ENCODE measurements at regions not wholly inside any gene's neighbourhood (a gene's known extent, or its start where the extent isn't known, plus 50 kb on each side); places are given as distances from the start of the nearest gene placed in this dataset.
"Not testable (repeated sequence)": the region's sequence is repeated elsewhere in the genome, so short reads cannot be mapped to it uniquely, and the experiment has no call there.

DNA sequence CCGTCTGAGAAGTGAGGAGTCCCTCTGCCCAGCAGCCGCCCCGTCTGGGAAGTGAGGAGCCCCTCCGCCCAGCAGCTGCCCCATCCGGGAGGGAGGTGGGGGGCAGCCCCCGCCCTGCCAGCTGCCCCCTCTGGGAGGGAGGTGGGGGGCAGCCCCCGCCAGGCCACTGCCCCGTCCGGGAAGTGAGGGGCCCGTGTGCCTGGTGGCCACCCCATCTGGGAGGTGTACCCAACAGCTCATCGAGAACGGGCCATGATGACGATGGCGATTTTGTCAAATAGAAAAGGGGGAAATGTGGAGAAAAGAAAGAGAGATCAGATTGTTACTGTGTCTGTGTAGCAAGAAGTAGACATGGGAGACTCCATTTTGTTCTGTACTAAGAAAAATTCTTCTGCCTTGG lies 208.8 kb downstream of the KDM5D start:
- not testable (repeated sequence) for H3K36me3 ChIP-seq (ENCODE audit: insufficient read depth, low read length); H3K79me2 ChIP-seq (ENCODE audit: control insufficient read depth, insufficient read depth, low read length, unreplicated experiment); H3K4me1 ChIP-seq (ENCODE audit: control insufficient read depth, insufficient read depth, low read length, unreplicated experiment); H2AFZ ChIP-seq (ENCODE audit: low read length, unreplicated experiment); H3K27ac ChIP-seq (ENCODE audit: low read depth, low read length); H3K27me3 ChIP-seq (ENCODE audit: insufficient read depth, low read length); H3K4me3 ChIP-seq (ENCODE audit: low read depth, low read length)

DNA sequence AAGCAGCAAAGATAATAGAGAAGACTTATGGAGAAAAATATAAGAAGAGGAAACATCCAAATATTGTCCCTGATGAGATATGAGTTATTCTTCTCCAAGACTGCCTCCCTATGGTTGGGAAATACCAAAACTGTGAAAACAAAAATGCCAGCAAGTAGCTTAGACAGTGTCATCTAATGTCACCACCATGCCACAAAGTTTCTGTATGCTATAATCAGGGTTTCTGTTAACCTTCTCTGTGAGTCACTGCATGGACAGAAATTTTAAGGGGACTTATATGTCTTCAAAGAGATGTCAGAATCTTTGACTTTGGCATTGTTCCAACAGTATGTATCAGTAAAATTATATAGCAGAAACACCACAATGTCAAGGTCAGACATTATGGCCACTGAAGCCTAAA lies 222.6 kb downstream of the KDM5D start:
- no peaks in the 10 kb centered on the region for H3K36me3 ChIP-seq (ENCODE audit: insufficient read depth, low read length)
- H2AFZ ChIP-seq (ENCODE audit: low read length, unreplicated experiment): no peak overlapping the region
- H3K4me1 ChIP-seq (ENCODE audit: control insufficient read depth, insufficient read depth, low read length, unreplicated experiment): no peaks in the 10 kb centered on the region
- H3K27ac ChIP-seq (ENCODE audit: low read depth, low read length): no peak overlapping the region
- H3K27me3 ChIP-seq (ENCODE audit: insufficient read depth, low read length): no peaks in the 10 kb centered on the region
- H3K4me3 ChIP-seq (ENCODE audit: low read depth, low read length): no peak overlapping the region
- no peaks in the 10 kb centered on the region for H3K79me2 ChIP-seq (ENCODE audit: control insufficient read depth, insufficient read depth, low read length, unreplicated experiment)

DNA sequence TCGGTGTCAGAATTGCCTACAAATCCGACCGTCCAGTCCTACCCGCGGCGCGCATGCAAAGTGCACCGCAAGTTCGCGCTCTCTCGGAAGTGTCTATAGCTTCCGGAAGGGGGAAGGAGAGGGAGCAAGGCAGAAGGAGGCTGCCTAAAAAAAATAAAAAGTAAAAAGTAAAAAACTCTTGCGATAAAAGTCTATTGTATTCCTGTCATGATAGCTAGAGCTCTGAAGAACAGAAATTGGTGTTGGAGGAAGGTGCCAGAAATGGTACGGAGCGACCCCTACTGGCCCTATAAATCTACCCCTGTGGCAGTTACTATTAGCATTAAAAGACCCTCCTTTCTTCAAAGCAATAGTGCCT lies 241.5 kb downstream of the KDM5D start:
- Histone ChIP-seq H3K4me3 (ENCODE audit: low read depth, low read length) (no peak overlapping the region), H3K4me1 (ENCODE audit: control insufficient read depth, insufficient read depth, low read length, unreplicated experiment) (no peaks in the 10 kb centered on the region), H3K79me2 (ENCODE audit: control insufficient read depth, insufficient read depth, low read length, unreplicated experiment) (no peaks in the 10 kb centered on the region), H3K27ac (ENCODE audit: low read depth, low read length) (no peak overlapping the region), H3K27me3 (ENCODE audit: insufficient read depth, low read length) (0 out of 2 replicates have a peak, but pooled peaks cover 6% of the 10 kb centered on the region), H3K36me3 (ENCODE audit: insufficient read depth, low read length) (no peaks in the 10 kb centered on the region), H2AFZ (ENCODE audit: low read length, unreplicated experiment) (no peak overlapping the region)

DNA sequence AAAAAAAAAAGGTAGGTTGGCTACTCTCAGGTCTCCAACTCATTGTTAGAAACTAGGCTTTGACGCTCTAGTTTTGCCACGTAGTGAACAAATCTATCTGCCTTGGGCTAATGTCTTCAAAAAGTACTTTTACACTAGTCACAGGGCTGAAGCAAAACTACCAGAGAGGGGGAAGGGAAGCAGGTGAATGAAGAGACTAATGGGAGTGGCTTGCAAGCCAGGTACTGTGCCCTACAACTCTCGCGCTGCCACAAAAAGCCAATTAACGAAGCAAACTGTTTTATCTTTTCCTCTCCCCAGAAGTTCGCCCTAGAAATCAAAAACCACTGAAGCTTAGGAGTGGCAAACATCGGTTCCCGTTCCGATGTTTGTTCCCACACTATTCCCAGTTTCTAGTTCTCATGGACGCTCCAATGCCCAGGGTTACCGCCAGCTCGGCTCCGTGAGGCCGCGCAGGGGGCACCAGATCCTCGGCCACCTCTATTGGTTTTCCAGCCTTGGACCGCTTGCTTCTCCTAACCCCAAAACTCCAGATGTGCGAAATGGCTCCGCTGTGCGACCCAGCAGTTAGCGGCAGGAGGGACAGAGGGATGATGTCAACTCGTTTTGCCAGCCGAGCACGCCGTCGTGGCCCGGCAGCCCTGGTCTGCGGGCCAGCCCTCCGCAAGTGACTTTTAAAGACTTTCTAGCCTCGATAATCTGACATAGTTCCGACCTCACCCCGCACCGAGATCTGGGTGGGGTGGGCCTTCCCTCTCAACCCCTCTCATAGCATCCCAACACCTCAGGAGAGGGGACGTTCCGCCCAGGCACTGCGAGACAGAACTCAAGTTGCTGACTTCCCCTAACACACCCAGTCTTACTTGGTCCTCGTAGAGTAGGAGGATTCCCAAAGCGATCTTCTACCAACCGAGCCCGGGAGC lies 242.1 kb downstream of the KDM5D start:
- Histone ChIP-seq H3K4me1 (ENCODE audit: control insufficient read depth, insufficient read depth, low read length, unreplicated experiment) (no peaks in the 10 kb centered on the region), H3K79me2 (ENCODE audit: control insufficient read depth, insufficient read depth, low read length, unreplicated experiment) (no peaks in the 10 kb centered on the region), H3K36me3 (ENCODE audit: insufficient read depth, low read length) (no peaks in the 10 kb centered on the region), H3K27ac (ENCODE audit: low read depth, low read length) (no peak overlapping the region), H3K4me3 (ENCODE audit: low read depth, low read length) (no peak overlapping the region), H3K27me3 (ENCODE audit: insufficient read depth, low read length) (0 out of 2 replicates have a peak, but pooled peaks cover 6% of the 10 kb centered on the region), H2AFZ (ENCODE audit: low read length, unreplicated experiment) (no peak overlapping the region)

GRCh38 chrY:19498556-19498955 lies 246.0 kb downstream of the KDM5D start:
- no peak overlapping the region for H3K27ac ChIP-seq (ENCODE audit: low read depth, low read length)
- 0 out of 2 replicates have a peak, but pooled peaks cover 6% of the 10 kb centered on the region for H3K27me3 ChIP-seq (ENCODE audit: insufficient read depth, low read length)
- no peak overlapping the region for H3K4me3 ChIP-seq (ENCODE audit: low read depth, low read length)
- H3K79me2 ChIP-seq (ENCODE audit: control insufficient read depth, insufficient read depth, low read length, unreplicated experiment): no peaks in the 10 kb centered on the region
- no peak overlapping the region for H2AFZ ChIP-seq (ENCODE audit: low read length, unreplicated experiment)
- no peaks in the 10 kb centered on the region for H3K36me3 ChIP-seq (ENCODE audit: insufficient read depth, low read length)
- H3K4me1 ChIP-seq (ENCODE audit: control insufficient read depth, insufficient read depth, low read length, unreplicated experiment): no peaks in the 10 kb centered on the region

- no peaks in the 10 kb centered on the region for H3K79me2 ChIP-seq (ENCODE audit: control insufficient read depth, insufficient read depth, low read length, unreplicated experiment)
- H3K27me3 ChIP-seq (ENCODE audit: insufficient read depth, low read length): no peaks in the 10 kb centered on the region
- no peak overlapping the region for H3K27ac ChIP-seq (ENCODE audit: low read depth, low read length)
- H2AFZ ChIP-seq (ENCODE audit: low read length, unreplicated experiment): no peak overlapping the region
- H3K4me3 ChIP-seq (ENCODE audit: low read depth, low read length): no peak overlapping the region
- H3K36me3 ChIP-seq (ENCODE audit: insufficient read depth, low read length): no peaks in the 10 kb centered on the region
- no peaks in the 10 kb centered on the region for H3K4me1 ChIP-seq (ENCODE audit: control insufficient read depth, insufficient read depth, low read length, unreplicated experiment)
Measured at GRCh38 chrY:19487494-19487893, 257.0 kb downstream of the KDM5D start.

GRCh38 chrY:19484997-19485396 lies 259.5 kb downstream of the KDM5D start:
- Histone ChIP-seq H3K27me3 (ENCODE audit: insufficient read depth, low read length) (no peaks in the 10 kb centered on the region), H3K4me1 (ENCODE audit: control insufficient read depth, insufficient read depth, low read length, unreplicated experiment) (no peaks in the 10 kb centered on the region), H2AFZ (ENCODE audit: low read length, unreplicated experiment) (no peak overlapping the region), H3K4me3 (ENCODE audit: low read depth, low read length) (no peak overlapping the region), H3K79me2 (ENCODE audit: control insufficient read depth, insufficient read depth, low read length, unreplicated experiment) (no peaks in the 10 kb centered on the region), H3K27ac (ENCODE audit: low read depth, low read length) (no peak overlapping the region), H3K36me3 (ENCODE audit: insufficient read depth, low read length) (no peaks in the 10 kb centered on the region)

DNA sequence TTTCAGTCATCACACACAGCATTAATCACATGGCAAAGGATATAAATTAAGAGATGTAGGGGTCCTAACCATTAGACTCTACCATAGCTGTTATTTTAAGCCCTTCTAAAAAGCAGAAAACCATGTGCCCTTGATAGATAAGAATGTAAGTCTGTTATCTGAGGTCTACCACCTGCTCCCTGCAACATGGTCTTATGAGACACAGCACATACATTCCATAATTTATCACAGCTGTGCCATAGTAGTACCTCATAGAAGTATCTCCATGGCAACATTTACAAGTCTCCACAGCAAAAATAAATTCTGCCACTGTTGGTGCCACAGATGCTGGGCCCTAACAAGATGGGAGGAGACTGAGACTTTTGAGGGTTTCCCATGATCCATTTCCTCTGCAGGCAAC lies 265.4 kb downstream of the KDM5D start:
- Histone ChIP-seq H3K36me3 (ENCODE audit: insufficient read depth, low read length) (no peaks in the 10 kb centered on the region), H3K27me3 (ENCODE audit: insufficient read depth, low read length) (no peaks in the 10 kb centered on the region), H3K27ac (ENCODE audit: low read depth, low read length) (no peak overlapping the region), H3K4me1 (ENCODE audit: control insufficient read depth, insufficient read depth, low read length, unreplicated experiment) (no peaks in the 10 kb centered on the region), H2AFZ (ENCODE audit: low read length, unreplicated experiment) (no peak overlapping the region), H3K79me2 (ENCODE audit: control insufficient read depth, insufficient read depth, low read length, unreplicated experiment) (no peaks in the 10 kb centered on the region), H3K4me3 (ENCODE audit: low read depth, low read length) (no peak overlapping the region)

- Histone ChIP-seq H3K4me3 (ENCODE audit: low read depth, low read length) (no peak overlapping the region), H3K36me3 (ENCODE audit: insufficient read depth, low read length) (no peaks in the 10 kb centered on the region), H3K79me2 (ENCODE audit: control insufficient read depth, insufficient read depth, low read length, unreplicated experiment) (no peaks in the 10 kb centered on the region), H3K27ac (ENCODE audit: low read depth, low read length) (no peak overlapping the region), H3K27me3 (ENCODE audit: insufficient read depth, low read length) (no peaks in the 10 kb centered on the region), H2AFZ (ENCODE audit: low read length, unreplicated experiment) (no peak overlapping the region), H3K4me1 (ENCODE audit: control insufficient read depth, insufficient read depth, low read length, unreplicated experiment) (no peaks in the 10 kb centered on the region)
Measured at GRCh38 chrY:19477959-19478358, 266.6 kb downstream of the KDM5D start.

DNA sequence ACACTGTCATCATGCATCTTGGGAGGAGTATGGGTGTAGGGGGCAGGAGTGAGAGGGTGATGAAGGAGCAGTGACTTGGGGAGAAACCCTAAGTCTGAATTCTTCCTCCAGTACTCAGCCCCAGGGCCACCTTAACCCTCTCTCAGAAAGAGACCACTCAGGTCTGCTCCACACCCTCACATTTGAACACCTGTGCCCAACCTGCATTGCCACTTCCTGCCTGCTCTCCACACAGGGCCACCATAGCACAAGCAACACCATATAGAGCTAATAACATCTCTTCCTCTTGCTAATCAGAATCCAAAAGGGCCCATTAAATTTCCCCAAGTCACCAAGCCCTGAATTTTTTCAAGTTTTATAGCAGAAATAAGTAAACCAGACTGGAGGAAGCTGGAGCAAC lies 278.7 kb downstream of the KDM5D start:
- Histone ChIP-seq H3K27ac (ENCODE audit: low read depth, low read length) (no peak overlapping the region), H2AFZ (ENCODE audit: low read length, unreplicated experiment) (no peak overlapping the region), H3K79me2 (ENCODE audit: control insufficient read depth, insufficient read depth, low read length, unreplicated experiment) (no peaks in the 10 kb centered on the region), H3K27me3 (ENCODE audit: insufficient read depth, low read length) (no peaks in the 10 kb centered on the region), H3K36me3 (ENCODE audit: insufficient read depth, low read length) (no peaks in the 10 kb centered on the region), H3K4me3 (ENCODE audit: low read depth, low read length) (no peak overlapping the region), H3K4me1 (ENCODE audit: control insufficient read depth, insufficient read depth, low read length, unreplicated experiment) (no peaks in the 10 kb centered on the region)

DNA sequence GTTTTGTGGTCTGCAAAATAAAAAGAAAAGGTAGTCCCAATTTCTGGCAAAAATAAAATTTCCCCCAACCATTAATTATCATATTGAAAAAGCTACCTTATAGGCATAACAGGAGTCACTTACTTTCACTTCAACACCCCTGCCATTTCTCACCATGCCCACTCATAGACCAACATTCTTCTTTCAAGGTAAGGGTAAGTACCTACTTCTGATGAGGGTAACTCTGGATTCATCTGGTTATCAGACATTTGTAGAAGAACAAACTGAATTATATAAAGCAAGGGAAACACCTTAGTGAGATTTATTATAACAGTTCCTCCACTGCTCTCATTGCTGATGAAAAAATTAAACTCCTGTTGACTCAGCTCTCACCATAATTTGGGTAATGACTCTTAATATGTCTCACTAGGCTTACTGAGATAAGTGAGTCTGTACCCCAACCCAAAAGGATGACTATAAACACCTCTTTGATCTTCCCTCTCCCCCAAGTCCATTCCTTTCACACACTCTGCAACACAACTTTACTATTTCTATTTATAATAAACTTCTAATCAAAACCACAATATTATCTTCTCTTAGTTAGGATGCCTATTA lies 287.6 kb downstream of the KDM5D start:
- no peak overlapping the region for H2AFZ ChIP-seq (ENCODE audit: low read length, unreplicated experiment)

More for the DNA sequence above, 287.6 kb downstream of the KDM5D start:
- no peak overlapping the region for H3K4me3 ChIP-seq (ENCODE audit: low read depth, low read length)
- H3K27ac ChIP-seq (ENCODE audit: low read depth, low read length): no peak overlapping the region
- H3K36me3 ChIP-seq (ENCODE audit: insufficient read depth, low read length): no peaks in the 10 kb centered on the region
- no peaks in the 10 kb centered on the region for H3K79me2 ChIP-seq (ENCODE audit: control insufficient read depth, insufficient read depth, low read length, unreplicated experiment)
- H3K27me3 ChIP-seq (ENCODE audit: insufficient read depth, low read length): no peaks in the 10 kb centered on the region
- no peaks in the 10 kb centered on the region for H3K4me1 ChIP-seq (ENCODE audit: control insufficient read depth, insufficient read depth, low read length, unreplicated experiment)

All from ACC112 (cell line).